ENCODE measurements at regions not wholly inside any gene's neighbourhood (a gene's known extent, or its start where the extent isn't known, plus 50 kb on each side); places are given as distances from the start of the nearest gene placed in this dataset.

- TF ChIP-seq, protein P1, sequence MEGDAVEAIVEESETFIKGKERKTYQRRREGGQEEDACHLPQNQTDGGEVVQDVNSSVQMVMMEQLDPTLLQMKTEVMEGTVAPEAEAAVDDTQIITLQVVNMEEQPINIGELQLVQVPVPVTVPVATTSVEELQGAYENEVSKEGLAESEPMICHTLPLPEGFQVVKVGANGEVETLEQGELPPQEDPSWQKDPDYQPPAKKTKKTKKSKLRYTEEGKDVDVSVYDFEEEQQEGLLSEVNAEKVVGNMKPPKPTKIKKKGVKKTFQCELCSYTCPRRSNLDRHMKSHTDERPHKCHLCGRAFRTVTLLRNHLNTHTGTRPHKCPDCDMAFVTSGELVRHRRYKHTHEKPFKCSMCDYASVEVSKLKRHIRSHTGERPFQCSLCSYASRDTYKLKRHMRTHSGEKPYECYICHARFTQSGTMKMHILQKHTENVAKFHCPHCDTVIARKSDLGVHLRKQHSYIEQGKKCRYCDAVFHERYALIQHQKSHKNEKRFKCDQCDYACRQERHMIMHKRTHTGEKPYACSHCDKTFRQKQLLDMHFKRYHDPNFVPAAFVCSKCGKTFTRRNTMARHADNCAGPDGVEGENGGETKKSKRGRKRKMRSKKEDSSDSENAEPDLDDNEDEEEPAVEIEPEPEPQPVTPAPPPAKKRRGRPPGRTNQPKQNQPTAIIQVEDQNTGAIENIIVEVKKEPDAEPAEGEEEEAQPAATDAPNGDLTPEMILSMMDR (IDR thresholded peaks at IDR 0.05): no peak
- TF ChIP-seq POLR2A (IDR thresholded peaks at IDR 0.05): no peak
Observed at GRCh38 chr3:107945417-107946094, 145.3 kb downstream of the CD47 start.
